ENCODE measurements at regions not wholly inside any gene's neighbourhood (a gene's known extent, or its start where the extent isn't known, plus 50 kb on each side); places are given as distances from the start of the nearest gene placed in this dataset.

DNA sequence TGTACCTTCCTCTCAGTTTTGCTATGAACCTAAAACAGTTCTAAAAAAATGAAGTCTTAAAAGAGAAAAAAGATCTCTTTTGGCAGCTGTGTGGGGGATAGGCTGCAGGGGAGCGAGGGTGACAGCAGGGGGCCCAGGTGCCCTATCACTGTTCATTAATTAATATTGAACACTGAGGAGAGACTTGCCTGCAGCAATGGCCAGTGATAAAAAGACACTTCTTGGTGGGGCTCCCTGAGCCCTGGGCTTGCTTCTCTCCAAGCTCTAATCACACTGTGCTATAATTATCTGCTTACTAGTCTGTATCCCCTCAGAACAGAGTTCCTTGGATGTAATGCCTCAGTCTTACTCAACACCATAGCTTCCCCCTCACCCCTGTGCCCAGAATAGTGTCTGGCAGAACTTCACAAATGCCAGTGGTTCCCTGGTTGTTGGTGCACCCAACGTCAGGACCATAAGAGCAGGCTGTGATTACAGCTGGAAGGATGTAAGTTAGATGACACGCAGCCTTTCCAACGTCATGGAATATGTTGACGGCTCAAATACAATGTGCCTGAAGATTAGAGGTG is 52.0 kb upstream of the IRX6 start:
- in situ Hi-C loops (cut with HindIII; ENCODE audit: low pct_unique_long_range_greater_than_20kb, low sequenced_read_pairs), result no loop called here
- intact Hi-C loops (cut with micrococcal nuclease; ENCODE audit: unreplicated experiment), result no loop called here
- Histone ChIP-seq H3K4me3 (ENCODE audit: low read depth in 2 of 2, low read length in 2 of 2) (no peak overlapping the region), H3K4me1 (ENCODE audit: control insufficient read depth, insufficient read depth, low read length) (no peaks in the 10 kb centered on the region), H3K27me3 (ENCODE audit: control insufficient read depth, insufficient read depth, low read length) (peaks cover 2% of the 10 kb centered on the region), H3K27ac (ENCODE audit: low read length) (no peak overlapping the region), H3K9me3 (ENCODE audit: control insufficient read depth, insufficient read depth, low read depth, low read length) (no peaks in the 10 kb centered on the region), H3K36me3 (ENCODE audit: control insufficient read depth, insufficient read depth, low read length) (no peaks in the 10 kb centered on the region)
- no peak for TF ChIP-seq POLR2AphosphoS5 (IDR thresholded peaks at IDR 0.05; ENCODE audit: low read depth, low read length)
- TF ChIP-seq SIN3A (IDR thresholded peaks at IDR 0.05; ENCODE audit: borderline replicate concordance, insufficient read depth, low read depth, low read length), result no peak
- TF ChIP-seq, protein P1, sequence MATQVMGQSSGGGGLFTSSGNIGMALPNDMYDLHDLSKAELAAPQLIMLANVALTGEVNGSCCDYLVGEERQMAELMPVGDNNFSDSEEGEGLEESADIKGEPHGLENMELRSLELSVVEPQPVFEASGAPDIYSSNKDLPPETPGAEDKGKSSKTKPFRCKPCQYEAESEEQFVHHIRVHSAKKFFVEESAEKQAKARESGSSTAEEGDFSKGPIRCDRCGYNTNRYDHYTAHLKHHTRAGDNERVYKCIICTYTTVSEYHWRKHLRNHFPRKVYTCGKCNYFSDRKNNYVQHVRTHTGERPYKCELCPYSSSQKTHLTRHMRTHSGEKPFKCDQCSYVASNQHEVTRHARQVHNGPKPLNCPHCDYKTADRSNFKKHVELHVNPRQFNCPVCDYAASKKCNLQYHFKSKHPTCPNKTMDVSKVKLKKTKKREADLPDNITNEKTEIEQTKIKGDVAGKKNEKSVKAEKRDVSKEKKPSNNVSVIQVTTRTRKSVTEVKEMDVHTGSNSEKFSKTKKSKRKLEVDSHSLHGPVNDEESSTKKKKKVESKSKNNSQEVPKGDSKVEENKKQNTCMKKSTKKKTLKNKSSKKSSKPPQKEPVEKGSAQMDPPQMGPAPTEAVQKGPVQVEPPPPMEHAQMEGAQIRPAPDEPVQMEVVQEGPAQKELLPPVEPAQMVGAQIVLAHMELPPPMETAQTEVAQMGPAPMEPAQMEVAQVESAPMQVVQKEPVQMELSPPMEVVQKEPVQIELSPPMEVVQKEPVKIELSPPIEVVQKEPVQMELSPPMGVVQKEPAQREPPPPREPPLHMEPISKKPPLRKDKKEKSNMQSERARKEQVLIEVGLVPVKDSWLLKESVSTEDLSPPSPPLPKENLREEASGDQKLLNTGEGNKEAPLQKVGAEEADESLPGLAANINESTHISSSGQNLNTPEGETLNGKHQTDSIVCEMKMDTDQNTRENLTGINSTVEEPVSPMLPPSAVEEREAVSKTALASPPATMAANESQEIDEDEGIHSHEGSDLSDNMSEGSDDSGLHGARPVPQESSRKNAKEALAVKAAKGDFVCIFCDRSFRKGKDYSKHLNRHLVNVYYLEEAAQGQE (IDR thresholded peaks at IDR 0.05; ENCODE audit: insufficient read depth in 1 of 2, low read depth in 2 of 2, low read length in 1 of 2), result no peak
- TF ChIP-seq, protein P2, sequence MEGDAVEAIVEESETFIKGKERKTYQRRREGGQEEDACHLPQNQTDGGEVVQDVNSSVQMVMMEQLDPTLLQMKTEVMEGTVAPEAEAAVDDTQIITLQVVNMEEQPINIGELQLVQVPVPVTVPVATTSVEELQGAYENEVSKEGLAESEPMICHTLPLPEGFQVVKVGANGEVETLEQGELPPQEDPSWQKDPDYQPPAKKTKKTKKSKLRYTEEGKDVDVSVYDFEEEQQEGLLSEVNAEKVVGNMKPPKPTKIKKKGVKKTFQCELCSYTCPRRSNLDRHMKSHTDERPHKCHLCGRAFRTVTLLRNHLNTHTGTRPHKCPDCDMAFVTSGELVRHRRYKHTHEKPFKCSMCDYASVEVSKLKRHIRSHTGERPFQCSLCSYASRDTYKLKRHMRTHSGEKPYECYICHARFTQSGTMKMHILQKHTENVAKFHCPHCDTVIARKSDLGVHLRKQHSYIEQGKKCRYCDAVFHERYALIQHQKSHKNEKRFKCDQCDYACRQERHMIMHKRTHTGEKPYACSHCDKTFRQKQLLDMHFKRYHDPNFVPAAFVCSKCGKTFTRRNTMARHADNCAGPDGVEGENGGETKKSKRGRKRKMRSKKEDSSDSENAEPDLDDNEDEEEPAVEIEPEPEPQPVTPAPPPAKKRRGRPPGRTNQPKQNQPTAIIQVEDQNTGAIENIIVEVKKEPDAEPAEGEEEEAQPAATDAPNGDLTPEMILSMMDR (IDR thresholded peaks at IDR 0.05), result no peak
- no TSS peak for BruUV-seq (replicated peaks)
- ChIA-PET POLR2A (no interaction called here), CTCF (no interaction called here)
- ATAC-seq (no peak), DNase-seq (ENCODE audit: low read depth, low spot score) (no peak)

DNA sequence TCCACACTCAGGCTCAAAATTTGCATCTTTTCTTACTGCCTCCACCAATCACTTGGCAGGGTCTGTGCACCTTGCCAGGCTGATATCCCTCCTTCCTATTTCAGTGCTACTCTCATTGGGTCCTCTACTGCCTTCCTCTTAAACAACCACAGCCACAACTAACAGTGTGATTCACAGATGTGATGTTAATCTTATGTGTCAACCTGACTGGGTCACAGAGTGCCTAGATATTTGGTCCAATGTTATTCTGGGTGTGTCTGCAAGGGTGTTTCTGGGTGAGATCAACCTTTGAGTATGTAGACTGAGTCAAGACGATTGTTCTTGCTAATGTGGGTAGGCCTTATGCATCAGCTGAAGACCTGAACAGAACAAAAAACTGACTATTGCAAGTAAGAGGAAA is 51.3 kb upstream of the IRX6 start:
- TF ChIP-seq, protein P1 (IDR thresholded peaks at IDR 0.05; ENCODE audit: insufficient read depth in 1 of 2, low read depth in 2 of 2, low read length in 1 of 2), result no peak
- TF ChIP-seq TCF7L2 (IDR thresholded peaks at IDR 0.05; ENCODE audit: low read depth, low read length), result no peak
- no peak for TF ChIP-seq POLR2AphosphoS5 (IDR thresholded peaks at IDR 0.05; ENCODE audit: low read depth, low read length)
- TF ChIP-seq SIN3A (IDR thresholded peaks at IDR 0.05; ENCODE audit: borderline replicate concordance, insufficient read depth, low read depth, low read length), result no peak
- TF ChIP-seq, protein P2 (IDR thresholded peaks at IDR 0.05), result no peak
- no TSS peak for BruUV-seq (replicated peaks)
- DNase-seq (ENCODE audit: low read depth, low spot score) (no peak), ATAC-seq (no peak)
- CTCF ChIA-PET, result no interaction called here
- in situ Hi-C loops (cut with HindIII; ENCODE audit: low pct_unique_long_range_greater_than_20kb, low sequenced_read_pairs), result no loop called here
- no peak overlapping the region for H3K4me3 ChIP-seq (ENCODE audit: low read depth in 2 of 2, low read length in 2 of 2)
- no peaks in the 10 kb centered on the region for H3K9me3 ChIP-seq (ENCODE audit: control insufficient read depth, insufficient read depth, low read depth, low read length)
- POLR2A ChIA-PET, result interaction anchor here (0.6 kb wide), 1 partner anchor 390 kb away, joined by 5 read pairs; no protein-coding TSS in a partner anchor
- H3K36me3 ChIP-seq (ENCODE audit: control insufficient read depth, insufficient read depth, low read length), result no peaks in the 10 kb centered on the region
- intact Hi-C loops (cut with micrococcal nuclease; ENCODE audit: unreplicated experiment), result no loop called here
- H3K27me3 ChIP-seq (ENCODE audit: control insufficient read depth, insufficient read depth, low read length), result peaks cover 2% of the 10 kb centered on the region
- no peak overlapping the region for H3K27ac ChIP-seq (ENCODE audit: low read length)
- no peaks in the 10 kb centered on the region for H3K4me1 ChIP-seq (ENCODE audit: control insufficient read depth, insufficient read depth, low read length)

All from Panc1 (cell line).